GM18505 (cell line): ENCODE measurements at regions not wholly inside any gene's neighbourhood (a gene's known extent, or its start where the extent isn't known, plus 50 kb on each side); places are given as distances from the start of the nearest gene placed in this dataset.

ENCODE experiments used
- ATAC-seq: cut with Tn5 transposase; IDR thresholded peaks from one replicate; pipeline ENCODE4 v1.9.1; 2021; ENCODE audit not compliant: unreplicated experiment
- POLR2A ChIP-seq: IDR thresholded peaks from 4 replicates; pipeline ENCODE4 v1.6.1; 2011; ENCODE audit warnings: borderline replicate concordance; ENCODE audit not compliant: insufficient read depth, insufficient read length; ENCODE audit errors: extremely low read depth

- ATAC-seq: no peak
- no peak for TF ChIP-seq POLR2A
These were observed 311.4 kb downstream of the TFAP2C start for GRCh38 chr20:56940466-56940865.

- TF ChIP-seq POLR2A: no peak
- no peak for ATAC-seq
These were observed 312.1 kb downstream of the TFAP2C start for GRCh38 chr20:56941101-56941686.

- no peak for ATAC-seq
- TF ChIP-seq POLR2A: no peak
These were observed 315.1 kb downstream of the TFAP2C start for GRCh38 chr20:56943946-56944945.

- ATAC-seq: no peak
- no peak for TF ChIP-seq POLR2A
These were observed 316.0 kb downstream of the TFAP2C start for GRCh38 chr20:56945057-56945456.

GRCh38 chr20:56945901-56946300, 316.8 kb downstream of the TFAP2C start:
- TF ChIP-seq POLR2A: no peak
- ATAC-seq: no peak

- TF ChIP-seq POLR2A: no peak
- ATAC-seq: no peak
These were observed 317.1 kb downstream of the BMP7 start for GRCh38 chr20:56949318-56949717.

- no peak for ATAC-seq
- TF ChIP-seq POLR2A: no peak
These were observed 314.0 kb downstream of the BMP7 start for GRCh38 chr20:56952258-56953047.

GRCh38 chr20:56953048-56953586, 313.3 kb downstream of the BMP7 start:
- no peak for TF ChIP-seq POLR2A
- no peak for ATAC-seq

GRCh38 chr20:56954797-56955196, 311.6 kb downstream of the BMP7 start:
- TF ChIP-seq POLR2A: no peak
- no peak for ATAC-seq

- no peak for TF ChIP-seq POLR2A
- ATAC-seq: no peak
These were observed 310.8 kb downstream of the BMP7 start for GRCh38 chr20:56955680-56956079.

- TF ChIP-seq POLR2A: no peak
- no peak for ATAC-seq
These were observed 309.9 kb downstream of the BMP7 start for GRCh38 chr20:56956534-56956933.

GRCh38 chr20:56957737-56958553, 308.5 kb downstream of the BMP7 start:
- no peak for ATAC-seq
- TF ChIP-seq POLR2A: no peak
